ENCODE measurements at regions not wholly inside any gene's neighbourhood (a gene's known extent, or its start where the extent isn't known, plus 50 kb on each side); places are given as distances from the start of the nearest gene placed in this dataset.

DNA sequence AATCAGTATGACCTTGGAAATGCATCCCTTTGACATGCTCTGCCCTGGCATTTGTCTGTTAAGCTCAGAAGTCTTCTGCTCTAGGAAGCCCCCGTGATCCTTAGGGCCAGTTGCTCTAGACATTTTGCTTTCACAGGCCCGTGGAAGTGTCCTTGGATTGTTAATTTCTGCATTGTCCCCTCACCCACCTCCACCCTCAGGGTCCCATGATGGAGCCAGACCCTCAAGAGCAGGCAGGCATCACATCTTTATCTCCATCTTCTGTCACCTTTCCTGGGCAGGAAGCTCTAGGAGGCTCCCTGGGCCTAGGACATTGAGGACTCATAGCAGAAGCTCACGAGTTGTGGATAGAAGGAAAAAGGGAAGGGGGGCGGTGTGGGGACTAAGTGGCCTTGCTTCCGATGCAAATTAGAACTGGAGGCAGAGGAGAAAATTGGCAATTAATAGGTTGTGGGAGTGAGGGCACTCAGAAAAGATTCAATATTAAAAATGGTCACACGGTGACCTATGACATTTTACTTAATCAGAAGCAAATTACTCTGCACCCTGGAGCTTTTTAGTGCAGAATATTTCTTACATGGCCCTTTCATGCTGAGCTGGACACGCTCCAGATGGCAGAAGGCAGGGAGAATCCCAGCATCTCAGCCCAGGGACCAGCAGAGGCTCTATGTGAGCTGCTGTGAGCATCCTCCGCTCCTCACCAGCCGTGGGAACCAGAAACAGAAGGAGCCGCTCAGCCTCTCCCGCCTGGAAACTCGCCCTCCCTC lies 185.0 kb downstream of the MATN1 start:
- peaks cover 0 to 4% (median 0%) of the 10 kb centered on the region in 7 donors for H3K9me3 Mint-ChIP-seq
- Histone ChIP-seq H3K4me1 (ENCODE audit: control insufficient read depth, insufficient read depth, low read length, poor library complexity, severe bottlenecking) (no peaks in the 10 kb centered on the region), H3K9me3 (ENCODE audit: control insufficient read depth in 2 of 2, low read length in 2 of 2) (no peaks in the 10 kb centered on the region), H3K27me3 (ENCODE audit: control insufficient read depth, insufficient read depth, low read length) (peaks cover 1% of the 10 kb centered on the region), H3K27ac (ENCODE audit: insufficient read depth, low read length, poor library complexity, severe bottlenecking) (no peak overlapping the region), H3K36me3 (ENCODE audit: control insufficient read depth, insufficient read depth, low read length) (no peaks in the 10 kb centered on the region), H3K4me3 (ENCODE audit: low read depth, low read length) (no peak overlapping the region)
- H3K27me3 Mint-ChIP-seq, result no peaks in the 10 kb centered on the region
- DNase-seq (no peak), ATAC-seq (ENCODE audit: low read depth in 2 of 2) (no peak)
- no peak overlapping the region for H3K4me3 Mint-ChIP-seq
- no peak overlapping the region for H3K27ac Mint-ChIP-seq
- H3K4me1 Mint-ChIP-seq, result no peaks in the 10 kb centered on the region
- no peaks in the 10 kb centered on the region for H3K36me3 Mint-ChIP-seq

DNA sequence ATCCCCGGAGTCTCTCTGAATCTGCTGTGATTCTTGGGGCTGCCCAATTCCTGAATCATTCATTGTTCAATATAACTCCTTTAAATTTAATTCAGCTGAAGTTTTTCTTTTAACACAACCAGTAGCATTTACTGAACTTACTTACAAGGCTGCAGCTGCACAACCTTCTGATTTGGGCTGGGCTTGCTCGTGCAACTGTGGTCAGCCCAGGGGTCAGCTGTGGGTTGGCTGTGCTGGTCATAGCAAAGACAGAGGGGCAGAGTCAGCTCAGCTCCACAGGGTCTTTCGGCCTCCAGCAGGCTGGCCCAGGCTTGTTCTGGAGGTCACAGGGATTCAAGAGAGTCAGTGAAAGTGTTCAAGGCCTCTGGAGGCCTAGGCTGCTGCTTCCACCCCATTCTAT lies 186.1 kb downstream of the MATN1 start:
- H3K9me3 Mint-ChIP-seq, result peaks cover 0 to 4% (median 0%) of the 10 kb centered on the region in 7 donors
- H3K27ac ChIP-seq (ENCODE audit: insufficient read depth, low read length, poor library complexity, severe bottlenecking), result no peak overlapping the region
- no peak overlapping the region for H3K4me3 Mint-ChIP-seq
- no peaks in the 10 kb centered on the region for H3K9me3 ChIP-seq (ENCODE audit: control insufficient read depth in 2 of 2, low read length in 2 of 2)
- no peak overlapping the region for H3K27ac Mint-ChIP-seq
- DNase-seq, result no peak
- no peaks in the 10 kb centered on the region for H3K4me1 ChIP-seq (ENCODE audit: control insufficient read depth, insufficient read depth, low read length, poor library complexity, severe bottlenecking)
- H3K4me1 Mint-ChIP-seq, result no peaks in the 10 kb centered on the region
- no peaks in the 10 kb centered on the region for H3K27me3 Mint-ChIP-seq
- H3K4me3 ChIP-seq (ENCODE audit: low read depth, low read length), result no peak overlapping the region
- no peaks in the 10 kb centered on the region for H3K27me3 ChIP-seq (ENCODE audit: control insufficient read depth, insufficient read depth, low read length)
- no peak for ATAC-seq (ENCODE audit: low read depth in 2 of 2)
- no peaks in the 10 kb centered on the region for H3K36me3 ChIP-seq (ENCODE audit: control insufficient read depth, insufficient read depth, low read length)
- no peaks in the 10 kb centered on the region for H3K36me3 Mint-ChIP-seq

DNA sequence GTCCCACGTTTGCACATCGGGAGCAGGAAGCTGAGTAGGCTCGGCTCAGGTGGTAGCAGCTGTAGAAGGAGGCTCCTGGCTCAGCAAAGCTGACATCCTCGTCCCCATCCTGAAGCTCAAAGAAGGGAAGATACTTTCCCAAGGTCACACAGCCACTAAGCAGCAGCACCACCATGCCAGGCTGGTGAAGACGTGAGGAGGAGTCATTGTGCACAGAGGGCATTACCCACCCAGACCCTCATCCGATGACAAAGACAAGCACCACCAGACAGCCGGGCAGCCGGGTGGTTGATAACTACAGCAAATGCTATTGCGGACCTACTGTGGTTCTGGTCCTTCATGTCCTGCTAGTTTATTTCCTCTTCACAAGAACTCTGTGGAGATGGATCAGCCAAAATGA lies 186.9 kb downstream of the MATN1 start:
- peaks cover 0 to 2% (median 0%) of the 10 kb centered on the region in 7 donors for H3K9me3 Mint-ChIP-seq
- H3K4me3 ChIP-seq (ENCODE audit: low read depth, low read length), result no peak overlapping the region
- ATAC-seq (ENCODE audit: low read depth in 2 of 2) (no peak), DNase-seq (no peak)
- H3K27ac ChIP-seq (ENCODE audit: insufficient read depth, low read length, poor library complexity, severe bottlenecking), result no peak overlapping the region
- no peaks in the 10 kb centered on the region for H3K36me3 ChIP-seq (ENCODE audit: control insufficient read depth, insufficient read depth, low read length)
- no peak overlapping the region for H3K27ac Mint-ChIP-seq
- no peaks in the 10 kb centered on the region for H3K4me1 ChIP-seq (ENCODE audit: control insufficient read depth, insufficient read depth, low read length, poor library complexity, severe bottlenecking)
- H3K9me3 ChIP-seq (ENCODE audit: control insufficient read depth in 2 of 2, low read length in 2 of 2), result no peaks in the 10 kb centered on the region
- no peaks in the 10 kb centered on the region for H3K27me3 ChIP-seq (ENCODE audit: control insufficient read depth, insufficient read depth, low read length)
- H3K4me1 Mint-ChIP-seq, result no peaks in the 10 kb centered on the region
- H3K4me3 Mint-ChIP-seq, result no peak overlapping the region
- no peaks in the 10 kb centered on the region for H3K27me3 Mint-ChIP-seq
- no peaks in the 10 kb centered on the region for H3K36me3 Mint-ChIP-seq

DNA sequence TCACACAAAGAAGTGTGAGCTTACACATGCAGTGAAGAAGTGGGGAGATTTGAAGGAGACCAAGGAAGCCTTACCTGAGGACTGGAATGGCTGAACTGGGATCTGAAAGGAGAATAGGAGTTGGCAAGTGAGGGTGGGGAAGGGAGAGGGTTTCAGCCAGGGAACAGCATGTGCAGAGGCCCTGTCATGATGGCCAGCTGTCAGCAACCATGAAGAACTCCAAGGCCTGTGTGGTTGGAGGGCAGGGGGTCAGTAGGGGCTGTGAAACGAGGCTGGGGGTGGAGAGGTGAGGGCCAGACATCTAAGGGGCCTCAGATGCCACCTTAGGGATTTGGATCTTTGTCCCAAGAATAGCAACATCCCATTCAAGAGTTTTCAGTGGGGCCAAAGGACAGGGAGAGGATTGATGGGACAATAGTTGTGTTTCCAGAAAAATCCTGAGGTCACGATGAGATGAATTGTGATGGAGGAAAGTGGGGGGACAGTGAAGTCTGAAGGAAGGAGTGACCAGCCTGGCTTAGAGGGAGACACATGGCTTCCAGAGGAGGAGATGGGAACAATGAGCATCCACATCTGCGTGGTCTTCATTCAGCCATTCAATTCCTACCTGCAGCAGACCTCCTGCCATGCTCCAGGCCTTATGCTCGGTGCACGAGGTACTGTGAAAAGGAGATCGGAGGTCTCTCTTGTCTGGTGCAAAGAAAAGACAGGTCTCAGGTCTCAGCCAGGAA lies 187.6 kb downstream of the MATN1 start:
- Histone ChIP-seq H3K9me3 (ENCODE audit: control insufficient read depth in 2 of 2, low read length in 2 of 2) (no peaks in the 10 kb centered on the region), H3K27me3 (ENCODE audit: control insufficient read depth, insufficient read depth, low read length) (no peaks in the 10 kb centered on the region), H3K27ac (ENCODE audit: insufficient read depth, low read length, poor library complexity, severe bottlenecking) (no peak overlapping the region), H3K36me3 (ENCODE audit: control insufficient read depth, insufficient read depth, low read length) (no peaks in the 10 kb centered on the region), H3K4me1 (ENCODE audit: control insufficient read depth, insufficient read depth, low read length, poor library complexity, severe bottlenecking) (no peaks in the 10 kb centered on the region), H3K4me3 (ENCODE audit: low read depth, low read length) (no peak overlapping the region)
- Mint-ChIP-seq H3K27ac (no peak overlapping the region), H3K4me1 (no peaks in the 10 kb centered on the region), H3K36me3 (no peaks in the 10 kb centered on the region), H3K27me3 (no peaks in the 10 kb centered on the region), H3K4me3 (no peak overlapping the region), H3K9me3 (no peaks in the 10 kb centered on the region)
- ATAC-seq (ENCODE audit: low read depth in 2 of 2) (no peak), DNase-seq (no peak)

- no peak overlapping the region for H3K27ac ChIP-seq (ENCODE audit: insufficient read depth, low read length, poor library complexity, severe bottlenecking)
- H3K36me3 Mint-ChIP-seq, result no peaks in the 10 kb centered on the region
- DNase-seq, result no peak
- H3K9me3 Mint-ChIP-seq, result no peaks in the 10 kb centered on the region
- H3K4me3 ChIP-seq (ENCODE audit: low read depth, low read length), result no peak overlapping the region
- H3K27me3 Mint-ChIP-seq, result no peaks in the 10 kb centered on the region
- no peak overlapping the region for H3K27ac Mint-ChIP-seq
- no peaks in the 10 kb centered on the region for H3K4me1 ChIP-seq (ENCODE audit: control insufficient read depth, insufficient read depth, low read length, poor library complexity, severe bottlenecking)
- no peaks in the 10 kb centered on the region for H3K27me3 ChIP-seq (ENCODE audit: control insufficient read depth, insufficient read depth, low read length)
- no peak overlapping the region for H3K4me3 Mint-ChIP-seq
- H3K9me3 ChIP-seq (ENCODE audit: control insufficient read depth in 2 of 2, low read length in 2 of 2), result no peaks in the 10 kb centered on the region
- no peaks in the 10 kb centered on the region for H3K36me3 ChIP-seq (ENCODE audit: control insufficient read depth, insufficient read depth, low read length)
- H3K4me1 Mint-ChIP-seq, result no peaks in the 10 kb centered on the region
- no peak for ATAC-seq (ENCODE audit: low read depth in 2 of 2)
These were observed 188.8 kb downstream of the MATN1 start for GRCh38 chr1:30534551-30534940.

- H3K27me3 ChIP-seq (ENCODE audit: control insufficient read depth, insufficient read depth, low read length), result no peaks in the 10 kb centered on the region
- H3K4me3 ChIP-seq (ENCODE audit: low read depth, low read length), result no peak overlapping the region
- H3K36me3 Mint-ChIP-seq, result no peaks in the 10 kb centered on the region
- no peak overlapping the region for H3K4me3 Mint-ChIP-seq
- H3K27ac Mint-ChIP-seq, result no peak overlapping the region
- H3K9me3 ChIP-seq (ENCODE audit: control insufficient read depth in 2 of 2, low read length in 2 of 2), result no peaks in the 10 kb centered on the region
- H3K4me1 ChIP-seq (ENCODE audit: control insufficient read depth, insufficient read depth, low read length, poor library complexity, severe bottlenecking), result no peaks in the 10 kb centered on the region
- H3K27me3 Mint-ChIP-seq, result no peaks in the 10 kb centered on the region
- H3K4me1 Mint-ChIP-seq, result no peaks in the 10 kb centered on the region
- DNase-seq, result no peak
- no peaks in the 10 kb centered on the region for H3K36me3 ChIP-seq (ENCODE audit: control insufficient read depth, insufficient read depth, low read length)
- no peak for ATAC-seq (ENCODE audit: low read depth in 2 of 2)
- H3K9me3 Mint-ChIP-seq, result no peaks in the 10 kb centered on the region
- no peak overlapping the region for H3K27ac ChIP-seq (ENCODE audit: insufficient read depth, low read length, poor library complexity, severe bottlenecking)
These were observed 189.4 kb downstream of the MATN1 start for GRCh38 chr1:30533796-30534550.

DNA sequence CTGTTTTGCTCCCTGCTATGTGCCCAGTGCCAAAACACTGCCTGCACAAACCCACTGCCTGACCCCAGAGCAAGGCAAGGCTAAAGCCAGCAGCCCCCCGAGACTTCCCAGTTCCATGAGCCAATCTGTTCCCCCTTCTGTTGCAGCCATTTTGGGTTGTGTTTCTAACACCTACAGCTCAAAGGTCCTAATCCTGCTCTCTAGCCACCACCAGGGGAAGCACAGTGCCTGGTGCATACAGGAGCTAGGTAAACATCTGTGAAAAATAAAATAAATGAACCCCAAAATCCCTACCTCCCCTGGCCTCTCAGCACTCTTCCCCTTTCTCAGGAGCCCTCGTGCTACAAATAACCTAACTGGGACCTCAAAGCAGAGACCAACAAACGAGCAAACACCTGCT lies 190.2 kb downstream of the MATN1 start:
- Mint-ChIP-seq H3K4me3 (no peak overlapping the region), H3K27me3 (no peaks in the 10 kb centered on the region), H3K27ac (no peak overlapping the region), H3K9me3 (no peaks in the 10 kb centered on the region), H3K4me1 (no peaks in the 10 kb centered on the region), H3K36me3 (no peaks in the 10 kb centered on the region)
- Histone ChIP-seq H3K27me3 (ENCODE audit: control insufficient read depth, insufficient read depth, low read length) (no peaks in the 10 kb centered on the region), H3K4me1 (ENCODE audit: control insufficient read depth, insufficient read depth, low read length, poor library complexity, severe bottlenecking) (no peaks in the 10 kb centered on the region), H3K9me3 (ENCODE audit: control insufficient read depth in 2 of 2, low read length in 2 of 2) (no peaks in the 10 kb centered on the region), H3K4me3 (ENCODE audit: low read depth, low read length) (no peak overlapping the region), H3K36me3 (ENCODE audit: control insufficient read depth, insufficient read depth, low read length) (no peaks in the 10 kb centered on the region), H3K27ac (ENCODE audit: insufficient read depth, low read length, poor library complexity, severe bottlenecking) (no peak overlapping the region)
- no peak for DNase-seq
- ATAC-seq (ENCODE audit: low read depth in 2 of 2), result no peak
